D721Med (cell line): ENCODE measurements at regions not wholly inside any gene's neighbourhood (a gene's known extent, or its start where the extent isn't known, plus 50 kb on each side); places are given as distances from the start of the nearest gene placed in this dataset.

Experiments used
- DNase-seq: peaks from one replicate; pipeline ENCODE4 v3.0.0; 2011; ENCODE audit warnings: low spot score; ENCODE audit not compliant: insufficient read length
- FAIRE-seq: peaks from 2 replicates; lab custom pipeline; 2011; peaks lifted over from hg19 to GRCh38; lab: Jason Lieb, UNC
- CTCF ChIP-seq: IDR thresholded peaks from 2 replicates; pipeline ENCODE4 v1.5.1; 2012; ENCODE audit warnings: mild to moderate bottlenecking, control low read depth; ENCODE audit not compliant: insufficient read depth; ENCODE audit errors: missing control alignments

DNA sequence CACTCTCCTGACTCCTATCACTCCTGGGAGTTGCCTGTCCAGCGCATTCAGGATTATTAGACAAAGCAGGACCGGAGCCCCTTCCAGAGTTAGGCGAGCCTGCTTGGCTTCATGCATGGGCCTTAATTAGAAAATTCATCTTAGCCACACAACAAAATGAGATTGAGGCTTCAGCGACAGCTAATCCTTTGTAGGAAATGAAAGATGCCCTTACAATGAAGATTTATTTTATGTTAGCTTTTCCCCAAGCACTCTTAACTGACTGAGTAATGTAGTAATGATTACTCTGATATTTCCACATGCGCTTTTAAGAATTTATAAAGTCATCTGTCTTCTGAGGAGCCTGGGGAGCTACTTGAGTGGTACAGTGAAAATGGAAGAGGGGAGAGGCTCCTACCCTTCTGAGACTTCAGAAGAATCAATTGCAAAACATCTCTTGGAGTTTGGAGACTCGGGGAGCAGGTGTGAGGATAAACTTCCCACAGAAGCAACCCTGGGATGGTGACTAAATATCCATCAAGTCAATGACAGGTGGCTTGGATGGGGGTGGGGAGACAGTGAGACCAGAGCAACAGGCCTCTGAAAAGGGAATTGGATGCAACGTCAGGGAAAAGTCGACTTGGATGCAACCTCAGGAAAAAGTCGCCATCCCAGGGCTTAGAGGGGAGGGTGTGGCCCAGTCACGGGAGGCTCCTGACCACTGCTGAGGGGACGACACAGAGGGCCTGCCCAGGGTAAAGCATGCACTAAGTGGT lies 434.5 kb upstream of the B3GAT1 start:
- no peak for DNase-seq
- FAIRE-seq, result no peak
- TF ChIP-seq CTCF, result no peak

GRCh38 chr11:134845474-134846327 lies 433.7 kb upstream of the B3GAT1 start:
- no peak for DNase-seq
- TF ChIP-seq CTCF, result no peak
- FAIRE-seq, result no peak

GRCh38 chr11:134844838-134845237 lies 432.8 kb upstream of the B3GAT1 start:
- no peak for DNase-seq
- FAIRE-seq, result no peak
- no peak for TF ChIP-seq CTCF

DNA sequence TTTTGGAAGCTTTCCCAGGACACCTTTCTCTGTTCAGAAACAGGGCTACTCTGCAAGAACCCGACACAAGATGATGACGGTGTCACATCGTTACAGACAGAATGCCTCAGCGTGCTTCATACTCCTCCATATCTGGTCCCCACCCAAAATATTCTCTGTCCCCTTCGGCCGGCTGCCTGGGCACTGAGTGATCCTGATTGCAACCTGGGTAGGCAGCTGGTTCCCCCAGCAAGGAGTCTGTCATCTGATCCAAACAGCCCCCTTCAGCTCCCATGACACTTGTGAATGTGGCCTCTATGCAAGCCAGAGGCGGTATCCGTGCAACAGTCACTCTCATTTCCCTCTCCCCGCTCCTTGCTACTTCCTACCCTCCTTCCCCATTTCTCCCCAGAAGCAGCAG lies 431.7 kb upstream of the B3GAT1 start:
- no peak for FAIRE-seq
- no peak for TF ChIP-seq CTCF
- no peak for DNase-seq

GRCh38 chr11:134843020-134843419 lies 431.0 kb upstream of the B3GAT1 start:
- no peak for FAIRE-seq
- no peak for TF ChIP-seq CTCF
- no peak for DNase-seq

GRCh38 chr11:134841972-134842371 lies 429.9 kb upstream of the B3GAT1 start:
- no peak for DNase-seq
- no peak for FAIRE-seq

More at GRCh38 chr11:134841972-134842371, 429.9 kb upstream of the B3GAT1 start:
- TF ChIP-seq CTCF, result no peak
